ENCODE measurements at regions not wholly inside any gene's neighbourhood (a gene's known extent, or its start where the extent isn't known, plus 50 kb on each side); places are given as distances from the start of the nearest gene placed in this dataset.
"Not testable (repeated sequence)": the region's sequence is repeated elsewhere in the genome, so short reads cannot be mapped to it uniquely, and the experiment has no call there.

DNA sequence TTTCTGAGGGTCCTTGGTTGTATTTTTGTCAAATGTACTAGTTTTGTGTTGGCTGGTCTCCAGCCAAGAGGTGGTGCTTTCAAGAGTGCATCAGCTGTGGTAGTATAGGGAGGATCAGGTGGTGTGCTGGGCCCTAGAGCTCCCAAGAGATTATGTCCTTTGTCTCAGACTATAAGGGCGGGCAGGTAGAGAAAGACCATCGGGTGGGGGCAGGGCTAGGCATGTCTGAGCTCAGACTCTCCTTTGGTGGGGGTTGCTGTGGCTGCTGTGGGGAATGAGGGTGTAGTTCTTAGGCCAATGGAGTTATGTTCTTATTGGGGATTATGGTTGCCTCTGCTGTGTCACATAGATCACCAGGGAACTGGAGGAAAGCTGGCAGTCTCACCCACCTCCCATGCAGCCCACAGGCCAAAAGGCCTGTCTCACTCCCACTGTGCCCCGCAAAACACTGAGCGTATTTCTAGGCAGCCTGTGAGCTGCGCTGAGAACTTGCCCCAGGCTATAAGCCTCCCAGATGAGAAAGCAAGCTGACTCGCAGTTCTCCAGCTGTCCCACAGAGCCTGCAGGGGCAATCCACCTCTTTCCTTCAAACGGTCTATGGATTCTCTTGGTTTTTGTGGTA is 1066.7 kb downstream of the GRM8 start:
- no peak overlapping the region for H3K4me3 ChIP-seq (ENCODE audit: low read depth, low read length)
- no peak for DNase-seq (ENCODE audit: low read depth)

DNA sequence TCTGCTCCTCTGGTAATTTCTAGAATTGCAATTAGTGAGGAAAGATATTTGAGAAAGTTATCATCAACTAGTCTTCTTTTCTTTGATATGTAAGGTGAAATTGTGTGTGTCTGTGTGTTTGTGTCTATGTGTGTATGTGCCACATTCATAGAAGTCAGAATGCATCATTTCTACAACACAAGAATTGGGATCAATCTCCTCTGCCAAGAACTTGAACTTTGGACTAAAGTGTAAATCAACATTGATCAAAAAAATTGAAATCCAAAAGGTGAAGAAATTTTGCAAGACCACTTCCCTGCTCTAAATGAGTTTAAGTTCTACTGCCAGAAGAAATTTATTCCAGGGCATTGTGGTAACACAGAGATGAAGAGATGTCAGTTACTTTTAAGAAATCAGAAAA is 1072.8 kb downstream of the GRM8 start:
- no peak for DNase-seq (ENCODE audit: low read depth)
- no peak overlapping the region for H3K4me3 ChIP-seq (ENCODE audit: low read depth, low read length)

DNA sequence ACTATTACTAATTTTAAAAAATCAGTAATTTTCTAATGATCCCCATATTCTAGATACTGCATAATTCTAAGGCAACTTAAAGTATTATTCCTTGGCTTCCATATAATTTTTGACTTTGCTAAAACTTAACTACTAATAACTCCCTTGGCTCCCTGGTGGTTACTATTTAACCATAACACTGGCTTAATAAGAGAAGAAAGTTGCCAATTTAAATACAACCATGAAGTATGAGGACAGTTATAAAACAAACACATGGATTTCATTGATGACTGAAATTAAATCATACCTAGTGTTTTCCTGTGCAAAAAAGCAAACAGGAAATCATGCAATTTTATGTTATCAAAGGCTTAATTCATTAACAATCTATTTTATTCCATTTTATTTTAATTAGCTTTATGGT is 1073.9 kb downstream of the GRM8 start:
- H3K4me3 ChIP-seq (ENCODE audit: low read depth, low read length) = no peak overlapping the region
- DNase-seq (ENCODE audit: low read depth) = no peak

DNA sequence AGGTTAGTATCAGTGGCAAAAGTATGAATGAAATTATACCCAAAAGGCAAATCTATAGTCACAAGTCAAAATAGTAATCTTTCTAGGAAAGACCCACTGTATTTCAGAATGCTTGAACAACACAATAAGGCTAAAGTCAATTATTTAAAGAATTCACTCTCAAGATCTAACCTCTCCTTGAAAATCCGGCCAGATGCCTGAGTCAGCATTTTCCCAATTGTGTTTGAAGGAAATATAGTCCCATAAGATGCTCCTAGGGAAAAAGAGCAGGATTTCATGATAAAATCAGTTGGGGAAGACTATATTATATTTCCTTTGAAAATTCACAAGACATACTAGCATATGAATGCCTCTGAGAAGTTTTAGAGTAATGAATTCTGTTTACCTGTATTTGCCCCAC is 1075.0 kb downstream of the GRM8 start:
- no peak overlapping the region for H3K4me3 ChIP-seq (ENCODE audit: low read depth, low read length)
- DNase-seq (ENCODE audit: low read depth) = no peak

DNA sequence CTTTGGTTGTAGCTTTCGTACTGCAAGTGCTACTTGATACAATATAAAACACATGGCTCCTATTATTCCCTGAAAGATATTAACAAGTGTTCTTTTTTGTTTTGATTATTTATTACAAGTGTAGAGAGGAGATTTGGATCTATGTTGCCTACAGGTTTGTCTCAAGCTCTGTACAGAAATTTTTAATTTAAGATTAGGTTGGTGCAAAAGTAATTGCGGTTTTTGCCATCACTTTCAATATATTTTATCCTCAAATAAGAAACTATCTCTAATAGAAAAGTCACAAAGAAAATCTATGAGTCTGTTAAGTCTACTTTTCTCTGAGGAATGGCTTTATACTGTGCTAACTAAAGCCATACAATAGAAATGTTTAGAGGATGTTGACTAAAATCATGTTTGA is 1086.1 kb downstream of the GRM8 start:
- no peak for DNase-seq (ENCODE audit: low read depth)
- H3K4me3 ChIP-seq (ENCODE audit: low read depth, low read length) = no peak overlapping the region

DNA sequence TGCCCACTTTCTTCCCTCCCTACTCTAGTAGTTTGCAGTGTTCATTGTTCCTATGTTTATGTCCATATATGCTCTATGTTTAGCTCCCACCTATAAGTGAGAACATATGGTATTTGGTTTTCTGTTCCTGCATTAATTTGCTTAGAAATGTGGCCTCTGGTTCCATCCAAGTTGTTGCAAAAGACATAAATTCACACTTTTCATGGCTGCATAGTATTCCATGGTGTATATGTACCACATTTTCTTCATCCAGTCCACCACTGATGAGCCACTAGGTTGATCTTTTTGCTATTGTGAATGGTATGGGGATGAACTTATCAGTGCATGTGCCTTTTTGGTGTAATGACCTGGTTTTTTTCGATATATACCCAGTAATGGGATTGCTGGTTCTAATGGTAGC is 1089.1 kb downstream of the GRM8 start:
- H3K4me3 ChIP-seq (ENCODE audit: low read depth, low read length) = no peak overlapping the region
- no peak for DNase-seq (ENCODE audit: low read depth)

DNA sequence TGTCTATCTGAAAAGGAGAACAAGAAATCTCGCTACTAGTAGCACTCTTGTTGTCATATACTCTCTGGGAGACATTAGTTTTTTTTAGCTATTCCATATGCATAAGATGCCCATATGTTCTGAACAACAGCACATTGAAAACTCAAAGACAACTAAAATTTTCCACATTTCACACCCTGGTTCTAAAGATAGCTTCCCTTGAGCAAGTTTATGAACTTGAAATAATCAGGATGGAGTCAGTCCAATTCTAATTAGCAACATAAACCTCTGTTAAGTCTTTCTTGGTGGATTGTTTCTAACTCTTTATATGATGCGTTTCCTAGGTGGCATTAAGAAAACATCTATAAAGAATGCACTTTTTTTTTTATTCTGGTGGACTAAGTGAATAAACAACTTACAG is 1095.3 kb downstream of the GRM8 start:
- H3K4me3 ChIP-seq (ENCODE audit: low read depth, low read length) = no peak overlapping the region
- DNase-seq (ENCODE audit: low read depth) = no peak

DNA sequence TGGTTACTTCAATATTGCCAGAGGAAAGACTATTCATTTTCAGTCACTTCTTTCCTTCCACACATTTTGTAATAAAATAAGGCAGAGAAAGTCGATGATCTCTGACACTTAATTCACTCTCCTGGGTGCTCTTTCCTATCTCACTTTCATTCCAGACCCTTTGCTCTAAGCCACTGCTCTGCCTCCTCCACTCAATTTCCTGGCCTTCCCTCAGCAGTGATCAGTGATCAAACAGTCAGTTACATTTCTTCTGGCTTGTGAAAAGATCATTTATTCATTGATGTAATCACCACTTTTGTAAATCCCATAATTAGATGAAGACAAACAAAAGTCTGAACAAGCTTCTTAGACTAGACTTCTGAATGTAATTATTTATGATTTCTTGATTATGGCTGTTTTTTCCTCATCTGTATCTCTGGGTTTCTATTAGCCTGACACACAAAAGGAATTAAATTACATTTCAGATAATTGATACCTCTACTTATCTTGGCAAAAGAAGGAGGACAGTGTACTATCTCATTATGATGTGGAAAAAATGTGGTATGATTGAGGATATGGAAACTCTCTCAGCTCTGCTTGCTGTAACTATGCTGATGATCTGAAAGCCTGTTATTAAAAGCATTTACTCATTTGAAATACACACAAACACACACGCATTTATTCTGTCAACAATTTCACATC is 1102.3 kb downstream of the GRM8 start:
- DNase-seq (ENCODE audit: low read depth) = no peak
- H3K4me3 ChIP-seq (ENCODE audit: low read depth, low read length) = no peak overlapping the region

DNA sequence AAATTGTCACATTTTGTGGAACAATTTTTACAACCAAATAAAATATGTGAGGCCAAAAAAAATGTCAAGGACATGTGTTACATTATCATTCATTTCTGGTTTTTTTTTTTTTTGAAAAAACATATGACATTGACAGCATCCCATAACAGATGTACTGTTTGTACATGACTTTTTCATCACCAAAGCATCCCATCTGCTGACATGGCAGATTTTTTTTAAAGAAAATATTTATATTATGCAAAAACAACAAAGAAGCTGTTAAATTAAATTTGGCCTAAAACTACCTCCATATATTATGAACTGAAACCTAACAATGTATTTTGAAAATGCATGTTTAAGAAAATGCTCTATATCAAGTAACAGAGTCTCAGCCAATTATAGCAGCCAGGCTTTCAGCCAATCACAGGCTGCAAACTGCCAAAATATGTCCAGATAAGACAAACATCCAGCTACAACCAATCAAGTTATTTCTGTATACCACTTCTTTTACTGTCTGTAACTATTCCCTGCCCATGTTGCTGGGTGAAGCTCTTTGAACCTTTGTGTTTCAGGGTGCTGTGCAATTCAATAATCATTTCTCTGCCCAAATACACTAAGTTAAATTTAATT is 1111.8 kb downstream of the GRM8 start:
- DNase-seq (ENCODE audit: low read depth) = no peak
- H3K4me3 ChIP-seq (ENCODE audit: low read depth, low read length) = no peak overlapping the region

DNA sequence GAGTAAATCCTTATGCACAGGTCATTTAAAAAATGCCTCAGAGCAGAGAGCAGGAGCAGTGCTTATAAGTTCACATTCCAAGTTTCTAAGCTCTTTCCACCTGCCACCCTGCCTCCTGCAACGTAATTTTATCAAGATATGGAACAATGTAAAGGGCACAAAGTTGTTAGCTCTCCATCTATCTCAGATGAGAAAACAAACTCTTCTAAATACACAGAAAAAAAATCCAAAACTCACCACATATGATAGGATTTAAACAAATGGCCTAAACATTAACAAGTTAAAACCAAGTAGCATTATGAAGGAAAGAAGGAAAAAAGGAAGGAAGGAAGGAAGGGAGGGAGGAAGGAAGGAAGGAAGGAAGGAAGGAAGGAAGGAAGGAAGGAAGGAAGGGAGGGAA is 1132.8 kb downstream of the GRM8 start:
- no peak for DNase-seq (ENCODE audit: low read depth)
- H3K4me3 ChIP-seq (ENCODE audit: low read depth, low read length) = no peak overlapping the region

DNA sequence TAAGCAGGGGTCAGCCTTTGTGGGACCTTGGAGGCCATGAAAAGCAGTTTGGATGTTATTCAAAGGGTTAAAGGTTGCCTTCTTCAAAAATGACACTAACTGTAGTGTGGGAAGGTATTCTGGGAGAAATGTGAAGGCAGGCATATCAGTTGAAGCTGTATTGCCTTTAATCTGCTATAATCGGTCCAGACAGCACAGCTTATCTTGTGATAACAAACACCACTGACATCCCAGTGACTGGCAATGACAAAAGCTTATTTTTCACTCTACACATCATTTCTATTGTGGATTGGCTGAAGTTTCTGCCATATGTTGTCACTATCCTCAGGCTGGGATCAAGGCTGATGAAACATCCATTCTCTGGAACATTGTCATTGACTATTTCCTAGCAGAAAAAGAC is 1149.2 kb downstream of the GRM8 start:
- DNase-seq (ENCODE audit: low read depth) = no peak

DNA sequence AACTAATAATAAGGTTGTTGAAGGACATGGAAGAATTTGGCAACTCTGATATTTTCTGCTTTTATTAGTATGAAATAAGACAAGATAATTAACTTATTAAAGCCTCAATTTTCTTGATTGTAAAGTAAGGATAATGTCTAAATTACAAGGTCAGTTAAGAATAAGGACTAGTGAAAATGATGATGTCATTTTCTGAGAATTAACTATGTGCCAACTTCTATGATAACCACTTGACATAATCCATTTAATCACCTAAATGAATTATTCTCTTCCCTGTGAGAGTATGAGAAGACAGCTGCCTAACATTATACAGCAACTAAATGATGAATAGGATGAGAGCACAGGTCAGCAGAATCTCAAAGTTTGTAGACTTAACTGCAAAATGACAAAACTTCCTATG is 1153.4 kb upstream of the POT1 start:
- no peak overlapping the region for H3K4me3 ChIP-seq (ENCODE audit: low read depth, low read length)
- DNase-seq (ENCODE audit: low read depth) = no peak

More for the DNA sequence above, 1149.2 kb downstream of the GRM8 start:
- no peak overlapping the region for H3K4me3 ChIP-seq (ENCODE audit: low read depth, low read length)

DNA sequence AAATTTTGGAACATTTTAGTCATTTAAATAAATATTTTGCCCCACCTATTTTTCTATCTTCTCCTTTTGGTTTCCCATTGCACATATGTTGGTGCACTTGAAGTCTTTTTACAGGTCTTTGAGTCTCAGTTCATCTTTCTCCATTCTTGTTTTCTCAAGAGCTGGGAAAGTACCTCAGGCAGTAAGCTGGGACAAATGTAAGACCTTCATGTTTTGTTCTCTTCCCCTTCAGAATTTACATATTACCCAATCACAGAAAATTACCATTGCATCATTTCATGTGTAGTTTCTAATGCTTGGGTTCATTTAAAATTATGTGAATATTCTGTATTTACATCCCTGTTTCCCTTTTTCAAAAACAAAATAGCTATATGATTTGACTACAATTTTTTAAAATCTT is 1150.0 kb upstream of the POT1 start:
- H3K4me3 ChIP-seq (ENCODE audit: low read depth, low read length) = no peak overlapping the region
- no peak for DNase-seq (ENCODE audit: low read depth)

DNA sequence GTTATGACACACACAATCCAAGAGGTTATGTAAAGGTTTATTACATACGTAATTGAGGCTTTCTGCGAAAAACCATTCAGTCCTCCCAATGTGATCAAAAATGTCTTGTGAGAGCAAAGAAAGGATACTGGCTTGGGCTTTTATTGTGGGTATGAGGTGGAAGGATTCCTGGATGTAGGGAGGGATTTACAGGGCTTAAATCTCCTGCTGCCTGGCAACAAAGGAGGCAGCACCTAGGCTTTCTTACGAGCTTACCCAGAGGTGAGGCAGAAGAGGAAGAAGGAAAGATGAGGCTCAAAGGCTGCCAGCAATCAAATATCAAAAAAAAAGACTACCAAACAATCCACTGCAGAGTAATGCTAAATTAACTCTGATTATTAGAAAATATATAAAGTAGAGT is 1149.5 kb upstream of the POT1 start:
- no peak overlapping the region for H3K4me3 ChIP-seq (ENCODE audit: low read depth, low read length)
- no peak for DNase-seq (ENCODE audit: low read depth)

DNA sequence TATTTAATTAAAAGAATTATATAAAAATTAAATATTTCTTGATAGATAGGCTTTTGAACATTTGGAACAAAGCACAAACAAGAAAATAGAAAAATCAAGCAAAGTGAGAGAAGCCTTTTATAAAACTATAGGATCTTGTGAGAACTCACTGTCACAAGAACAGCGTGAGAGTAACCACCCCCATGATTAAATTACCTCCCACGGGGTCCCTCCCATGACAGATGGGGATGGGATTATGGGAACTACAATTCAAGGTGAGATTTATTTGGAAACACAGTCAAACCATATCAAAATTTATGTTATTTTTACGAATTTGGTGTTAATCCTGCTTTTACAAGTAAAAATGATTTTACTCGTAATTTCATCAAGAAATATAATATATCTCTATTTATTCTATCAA is 1136.1 kb upstream of the POT1 start:
- H3K4me3 ChIP-seq (ENCODE audit: low read depth, low read length) = no peak overlapping the region
- no peak for DNase-seq (ENCODE audit: low read depth)

DNA sequence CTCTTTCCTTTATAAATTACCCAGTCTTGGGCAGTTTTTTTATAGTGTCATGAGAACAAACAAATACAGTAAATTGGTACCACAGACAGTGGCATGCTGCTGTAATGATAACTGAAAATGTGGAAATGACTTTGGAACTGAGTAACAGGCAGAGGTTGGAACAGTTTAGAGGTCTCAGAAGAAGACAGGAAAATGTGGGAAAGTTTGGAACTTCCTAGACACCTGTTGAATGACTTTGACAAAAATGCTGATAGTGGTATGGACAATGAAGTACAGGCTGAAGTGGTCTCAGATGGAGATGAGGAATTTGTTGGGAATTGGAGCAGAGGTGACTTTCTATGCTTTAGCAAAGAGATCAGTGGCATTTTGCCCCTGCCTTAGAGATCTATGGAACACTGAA is 1128.4 kb upstream of the POT1 start:
- H3K4me3 ChIP-seq (ENCODE audit: low read depth, low read length) = no peak overlapping the region
- no peak for DNase-seq (ENCODE audit: low read depth)

DNA sequence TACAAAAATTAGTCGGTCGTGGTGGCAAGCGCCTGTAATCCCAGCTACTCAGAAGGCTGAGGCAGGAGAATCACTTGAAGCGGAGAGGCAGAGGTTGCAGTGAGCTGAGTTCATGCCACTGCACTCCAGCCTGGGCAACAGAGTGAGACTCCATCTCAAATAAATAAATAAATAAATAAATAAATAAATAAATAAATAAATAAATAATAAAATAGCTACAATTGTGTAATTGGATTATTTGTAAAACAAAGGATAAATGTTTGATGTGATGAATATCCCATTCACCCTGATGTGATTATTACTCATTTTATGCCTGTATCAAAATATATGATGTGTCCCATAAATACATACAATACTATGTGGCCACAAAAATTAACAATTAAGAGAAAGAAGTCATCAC is 1127.0 kb upstream of the POT1 start:
- DNase-seq (ENCODE audit: low read depth); H3K4me3 ChIP-seq (ENCODE audit: low read depth, low read length): not testable (repeated sequence)

DNA sequence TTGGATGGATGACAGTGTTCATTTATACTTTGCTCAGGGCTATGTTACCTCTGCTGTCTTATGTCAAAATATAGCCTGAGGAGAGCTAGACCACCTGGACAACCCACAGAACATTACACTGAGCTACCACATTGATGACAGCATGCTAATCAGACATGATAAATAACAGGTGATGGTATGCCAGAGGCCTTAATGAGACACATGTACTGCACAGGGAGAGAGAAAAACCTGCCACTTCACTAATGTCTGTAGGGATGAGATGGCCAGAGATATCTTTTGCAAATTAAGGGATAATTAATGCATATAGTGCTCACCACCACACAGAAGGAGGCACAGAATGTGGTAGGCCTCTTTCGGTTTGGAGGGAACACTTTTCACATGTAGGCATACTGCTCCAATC is 1122.6 kb upstream of the POT1 start:
- no peak overlapping the region for H3K4me3 ChIP-seq (ENCODE audit: low read depth, low read length)
- DNase-seq (ENCODE audit: low read depth) = no peak

DNA sequence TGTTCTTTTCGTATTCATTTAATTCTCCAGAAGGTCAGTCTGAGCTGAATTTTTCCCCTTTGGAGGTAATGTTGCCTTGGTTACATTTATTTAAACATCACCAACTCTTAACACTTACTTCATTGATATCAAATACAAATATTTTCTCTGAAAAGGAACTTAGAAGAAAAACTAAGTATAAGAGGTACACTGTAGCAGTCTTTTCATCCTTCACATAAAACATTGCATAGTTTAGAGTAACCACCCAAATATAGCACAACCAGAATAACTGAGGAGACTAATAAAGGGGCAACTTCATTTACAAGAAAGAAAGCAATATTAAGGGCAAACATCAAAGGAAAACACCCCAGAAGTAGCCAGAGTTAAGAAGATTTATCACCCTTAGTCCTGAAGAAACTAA is 1115.0 kb upstream of the POT1 start:
- no peak for DNase-seq (ENCODE audit: low read depth)

DNA sequence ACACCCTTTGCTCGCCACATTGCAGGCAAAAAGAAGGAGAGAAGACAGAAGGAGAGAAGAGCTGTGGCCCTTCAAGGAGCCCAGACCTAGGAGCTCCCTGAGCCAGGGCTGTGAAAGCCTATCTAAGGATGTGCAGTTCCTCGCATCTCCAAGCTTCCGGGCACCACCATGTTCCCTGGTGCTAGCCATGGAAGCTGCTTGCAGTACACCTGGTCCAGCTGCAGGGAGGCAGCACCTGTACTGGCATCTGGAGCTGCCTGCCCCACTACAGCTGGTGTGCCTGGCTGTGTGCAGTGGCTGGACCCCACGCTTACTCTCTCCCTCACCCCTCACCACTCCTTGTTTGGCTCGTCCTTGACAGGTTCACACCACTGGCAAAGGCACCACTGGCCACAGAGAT is 1111.8 kb upstream of the POT1 start:
- DNase-seq (ENCODE audit: low read depth) = no peak
- H3K4me3 ChIP-seq (ENCODE audit: low read depth, low read length) = no peak overlapping the region

More for the DNA sequence above, 1115.0 kb upstream of the POT1 start:
- H3K4me3 ChIP-seq (ENCODE audit: low read depth, low read length) = no peak overlapping the region

All from skeletal muscle cell (primary cell).